ENCODE measurements at regions not wholly inside any gene's neighbourhood (a gene's known extent, or its start where the extent isn't known, plus 50 kb on each side); places are given as distances from the start of the nearest gene placed in this dataset.
A peak's percentile ranks its signal among the peaks of the same experiment; 100 is the strongest.
"Not testable (repeated sequence)": the region's sequence is repeated elsewhere in the genome, so short reads cannot be mapped to it uniquely, and the experiment has no call there.

DNA sequence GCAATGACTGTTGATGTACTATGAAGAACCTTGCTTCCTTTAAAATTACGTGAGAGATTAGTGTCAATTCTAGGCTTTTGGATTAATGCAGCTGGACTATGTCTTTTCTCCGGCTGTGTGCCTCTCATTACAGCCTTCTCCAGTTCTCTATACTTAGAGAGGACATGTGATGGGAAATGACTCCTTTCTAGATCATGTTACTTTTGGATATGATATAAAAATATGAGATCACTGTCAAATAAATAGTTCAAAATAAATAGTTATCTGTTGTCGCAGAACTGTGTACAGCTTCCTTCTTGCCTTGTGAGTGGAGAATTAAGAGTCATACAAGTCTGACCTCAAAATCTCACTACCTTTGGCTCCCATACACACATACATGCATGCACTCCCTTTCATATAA, 592.4 kb downstream of the DIPK2A start:
- DNase-seq (ENCODE audit: low read depth in 4 of 4, low spot score in 2 of 4): no peak

DNA sequence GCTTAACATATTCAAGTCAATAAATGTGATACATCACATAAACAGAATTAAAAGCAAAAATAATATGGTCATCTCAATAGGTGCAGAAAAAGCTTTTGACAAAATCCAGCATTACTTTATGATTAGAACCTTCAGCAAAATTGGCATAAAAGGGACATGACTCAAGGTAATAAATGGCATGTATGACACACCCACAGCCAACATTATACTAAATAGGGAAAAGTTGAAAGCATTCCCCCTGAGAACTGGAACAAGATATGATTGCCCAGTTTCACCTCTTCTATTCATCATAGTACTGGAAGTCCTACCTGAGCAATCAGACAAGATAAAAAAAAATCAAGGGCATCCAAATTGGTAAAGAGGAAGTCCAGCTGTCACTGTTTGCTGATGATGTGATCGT, 594.7 kb downstream of the DIPK2A start:
- DNase-seq (ENCODE audit: low read depth in 4 of 4, low spot score in 2 of 4): no peak

DNA sequence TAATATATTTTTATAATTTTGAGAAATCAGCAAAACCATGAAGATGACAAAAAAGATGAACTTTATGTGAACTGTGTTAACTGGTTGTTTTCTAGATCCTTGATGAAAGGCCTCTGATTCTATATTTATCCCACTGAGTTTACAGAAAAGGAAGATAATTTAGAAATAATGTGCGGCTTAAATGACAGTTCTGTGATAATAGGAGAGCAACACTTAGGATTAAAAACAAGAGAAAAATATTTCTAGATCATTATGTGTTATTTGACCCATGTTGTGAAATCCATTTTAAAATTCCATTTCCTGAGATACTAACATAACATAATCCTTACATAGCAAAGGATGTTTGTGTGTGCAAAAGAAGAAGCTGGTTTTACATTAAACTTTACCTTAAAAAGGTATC, 598.0 kb downstream of the DIPK2A start:
- DNase-seq (ENCODE audit: low read depth in 4 of 4, low spot score in 2 of 4): no peak

GRCh38 chr3:144583871-144584270, 612.2 kb downstream of the DIPK2A start:
- DNase-seq (ENCODE audit: low read depth in 4 of 4, low spot score in 2 of 4): no peak

- no peak for DNase-seq (ENCODE audit: low read depth in 4 of 4, low spot score in 2 of 4)
Measured at GRCh38 chr3:144585408-144585807, 613.8 kb downstream of the DIPK2A start.

DNA sequence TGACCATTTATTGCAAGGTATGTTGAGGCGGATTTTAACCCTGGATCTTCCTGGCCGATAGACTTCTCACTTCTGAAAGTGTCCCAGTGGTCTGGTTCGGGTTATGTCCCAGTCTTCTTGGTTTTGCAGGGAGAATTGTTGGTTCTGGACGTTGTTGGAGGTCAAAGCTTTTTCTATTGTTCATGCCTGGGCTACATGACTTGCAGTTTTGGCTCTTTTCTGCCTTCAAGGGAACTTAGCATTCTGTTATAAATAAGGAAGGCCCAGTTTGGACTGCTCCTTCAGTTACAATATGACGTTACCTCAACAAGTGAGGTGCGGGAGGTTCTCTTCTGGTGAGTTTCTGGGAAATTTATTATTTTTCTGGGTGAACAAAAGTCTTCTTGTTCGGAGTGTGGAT, 614.3 kb downstream of the DIPK2A start:
- no peak for DNase-seq (ENCODE audit: low read depth in 4 of 4, low spot score in 2 of 4)

GRCh38 chr3:144586382-144586781, 614.8 kb downstream of the DIPK2A start:
- no peak for DNase-seq (ENCODE audit: low read depth in 4 of 4, low spot score in 2 of 4)

GRCh38 chr3:144590854-144591253, 619.2 kb downstream of the DIPK2A start:
- DNase-seq (ENCODE audit: low read depth in 4 of 4, low spot score in 2 of 4): no peak

DNA sequence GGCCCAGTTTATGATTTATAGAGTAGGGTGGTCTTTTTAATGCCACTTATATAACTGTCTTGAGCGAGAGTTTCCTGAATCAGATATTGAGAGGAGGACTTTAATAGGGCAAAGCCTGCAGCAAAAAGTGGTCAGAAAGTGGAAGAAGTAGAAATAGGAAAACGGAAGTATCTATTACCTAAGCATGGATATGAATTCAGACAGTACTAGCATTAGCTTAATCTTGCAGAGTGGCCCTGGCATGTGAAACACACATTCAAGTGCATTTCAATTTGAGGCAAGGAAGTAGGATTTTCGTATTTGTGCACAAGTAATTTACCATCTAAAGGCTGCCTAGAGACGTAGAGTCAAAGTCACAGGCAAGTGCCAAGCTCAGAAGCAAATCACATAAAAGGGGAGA, 622.3 kb downstream of the DIPK2A start:
- no peak for DNase-seq (ENCODE audit: low read depth in 4 of 4, low spot score in 2 of 4)

- DNase-seq (ENCODE audit: low read depth in 4 of 4, low spot score in 2 of 4): not testable (repeated sequence)
Measured at GRCh38 chr3:144620236-144620635, 648.6 kb downstream of the DIPK2A start.

DNA sequence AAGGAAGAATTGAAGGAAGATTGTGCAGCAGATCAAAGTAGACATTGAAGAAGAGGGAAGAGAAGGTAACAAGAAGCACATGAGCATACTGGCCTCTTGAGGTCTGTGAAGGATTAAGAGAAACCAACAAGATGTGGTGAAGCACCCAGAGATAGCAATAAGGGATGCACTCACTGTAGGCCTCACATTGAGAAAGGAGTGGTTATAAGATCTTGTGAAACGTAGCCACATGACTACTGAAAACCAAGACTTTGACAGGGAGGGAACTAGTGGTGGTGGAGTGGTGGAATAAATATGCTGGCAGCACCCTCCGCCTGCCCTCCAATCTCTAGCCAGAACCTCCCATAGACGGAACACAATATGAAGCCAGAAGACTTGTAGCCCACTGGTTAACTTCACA, 651.2 kb downstream of the DIPK2A start:
- DNase-seq (ENCODE audit: low read depth in 4 of 4, low spot score in 2 of 4): no peak

- no peak for DNase-seq (ENCODE audit: low read depth in 4 of 4, low spot score in 2 of 4)
Measured at GRCh38 chr3:144624656-144625055, 653.0 kb downstream of the DIPK2A start.

DNA sequence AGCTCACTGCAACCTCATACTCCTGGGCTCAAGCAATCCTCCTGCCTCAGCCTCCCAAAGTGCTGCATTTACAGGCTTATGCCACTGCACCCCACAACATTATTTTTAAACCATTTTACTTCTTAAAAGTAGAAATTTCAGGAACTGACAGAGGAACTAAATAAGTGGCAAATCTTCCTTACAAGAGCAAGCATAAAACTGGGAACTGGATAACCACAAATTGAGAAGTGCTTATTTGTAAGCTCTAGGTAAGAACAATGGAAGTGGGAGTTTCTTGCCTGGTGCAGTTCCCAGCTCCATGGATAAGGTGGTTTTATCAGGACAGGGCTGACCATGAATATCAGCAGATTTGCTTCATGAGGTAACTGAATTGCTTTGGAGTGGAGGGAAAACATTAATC, 655.2 kb downstream of the DIPK2A start:
- no peak for DNase-seq (ENCODE audit: low read depth in 4 of 4, low spot score in 2 of 4)

- no peak for DNase-seq (ENCODE audit: low read depth in 4 of 4, low spot score in 2 of 4)
Measured at GRCh38 chr3:144629381-144629780, 657.8 kb downstream of the DIPK2A start.

GRCh38 chr3:144636833-144637232, 665.2 kb downstream of the DIPK2A start:
- peak in 1 of 4 donors; percentile 2 for DNase-seq (ENCODE audit: low read depth in 4 of 4, low spot score in 2 of 4)

DNA sequence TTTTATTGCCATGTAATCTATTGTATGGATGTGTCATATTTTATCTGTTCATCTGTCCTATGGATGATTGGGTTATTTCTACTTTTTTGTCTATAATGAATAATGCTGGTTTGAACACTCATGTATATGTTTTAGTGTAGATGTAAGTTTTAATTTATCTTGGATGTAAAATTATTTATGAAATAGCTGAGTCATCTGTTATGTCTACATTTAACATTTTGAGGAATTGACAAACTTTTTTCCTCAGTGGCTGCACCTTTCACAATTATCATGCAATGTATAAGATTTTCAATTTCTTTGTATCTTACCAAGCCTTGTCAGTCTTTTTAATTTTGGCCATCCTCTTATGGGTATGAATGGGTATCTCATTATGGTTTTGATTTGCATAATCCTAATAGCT, 666.4 kb downstream of the DIPK2A start:
- no peak for DNase-seq (ENCODE audit: low read depth in 4 of 4, low spot score in 2 of 4)

GRCh38 chr3:144643771-144644198, 672.2 kb downstream of the DIPK2A start:
- DNase-seq (ENCODE audit: low read depth in 4 of 4, low spot score in 2 of 4): no peak

DNA sequence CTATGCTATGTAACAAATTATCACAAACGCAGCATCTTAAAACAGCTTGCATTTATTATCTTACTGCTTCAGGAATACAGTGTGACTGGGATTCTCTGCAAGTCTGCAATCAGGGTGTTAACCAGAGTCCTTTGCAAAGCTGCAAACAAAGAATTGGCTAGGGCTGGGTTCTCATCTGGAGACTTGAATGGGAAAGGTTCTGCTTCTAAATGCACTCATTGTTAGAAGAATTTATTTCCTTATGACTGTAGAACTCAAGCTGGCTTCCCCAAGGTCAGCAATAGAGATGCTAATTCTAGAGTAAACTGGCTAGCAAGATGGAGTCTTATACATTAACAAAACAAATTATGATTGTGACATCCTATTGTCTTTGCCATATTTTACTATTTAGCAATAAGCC, 673.7 kb downstream of the DIPK2A start:
- DNase-seq (ENCODE audit: low read depth in 4 of 4, low spot score in 2 of 4): no peak

DNA sequence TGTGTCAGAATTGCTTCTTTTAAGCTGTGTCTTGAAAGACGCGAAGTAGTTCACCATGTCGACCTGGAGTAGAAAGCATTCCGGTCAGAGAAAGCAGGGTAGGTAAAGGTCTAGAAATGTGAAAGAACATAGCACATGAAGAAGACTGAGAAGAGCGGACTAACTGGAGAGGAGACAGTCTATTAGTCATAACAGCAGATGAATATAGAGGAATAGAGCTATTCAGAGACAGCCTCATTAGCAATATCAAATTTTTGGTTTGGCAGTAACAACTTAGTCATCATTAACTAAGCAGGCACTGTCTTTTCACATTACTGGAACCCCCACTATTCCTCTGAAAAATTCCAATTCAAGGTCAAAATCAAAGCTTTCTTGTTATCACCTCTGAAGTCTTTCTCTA, 678.8 kb downstream of the DIPK2A start:
- DNase-seq (ENCODE audit: low read depth in 4 of 4, low spot score in 2 of 4): no peak

GRCh38 chr3:144652573-144652972, 681.0 kb downstream of the DIPK2A start:
- DNase-seq (ENCODE audit: low read depth in 4 of 4, low spot score in 2 of 4): no peak

GRCh38 chr3:144655423-144655822, 683.8 kb downstream of the DIPK2A start:
- DNase-seq (ENCODE audit: low read depth in 4 of 4, low spot score in 2 of 4): no peak

DNA sequence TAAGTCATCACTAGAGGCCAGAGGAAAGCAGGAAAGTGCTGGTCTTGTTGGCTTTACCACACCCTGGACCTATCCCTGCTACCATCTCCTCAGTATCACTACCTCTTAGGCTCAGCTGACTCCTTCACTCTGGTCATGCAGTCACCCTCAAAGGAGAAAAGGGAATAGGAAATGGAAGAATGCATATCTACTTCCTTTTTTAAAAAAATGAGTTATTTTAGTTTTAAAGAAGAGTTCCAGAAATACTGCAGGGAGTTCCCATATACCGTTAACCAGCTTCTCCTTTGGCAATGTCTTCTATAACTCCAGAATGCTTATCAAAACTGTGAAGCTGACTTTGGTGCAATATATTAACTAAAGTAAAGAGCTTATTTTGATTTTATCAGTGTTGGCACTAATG, 688.6 kb downstream of the DIPK2A start:
- no peak for DNase-seq (ENCODE audit: low read depth in 4 of 4, low spot score in 2 of 4)

DNA sequence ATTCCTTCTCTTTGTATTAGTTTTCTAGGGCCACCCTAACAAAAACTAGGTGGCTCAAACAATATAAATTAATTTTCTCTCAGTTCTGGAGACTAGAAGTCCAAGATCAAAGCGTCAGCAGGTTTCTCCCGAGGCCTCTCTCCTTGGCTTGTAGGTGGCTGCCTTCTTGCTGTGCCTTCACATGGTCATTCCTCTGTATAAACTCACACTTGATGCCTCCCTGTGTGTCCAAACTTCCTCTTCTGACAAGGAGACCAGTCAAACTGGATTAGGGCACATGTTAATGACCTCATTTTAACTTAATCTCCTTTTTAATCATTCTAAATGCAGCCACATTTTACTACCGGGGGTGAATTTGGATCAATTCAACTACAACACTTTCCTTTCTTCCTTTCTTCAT, 691.1 kb downstream of the DIPK2A start:
- no peak for DNase-seq (ENCODE audit: low read depth in 4 of 4, low spot score in 2 of 4)
